GM10248 (cell line): ENCODE measurements at regions not wholly inside any gene's neighbourhood (a gene's known extent, or its start where the extent isn't known, plus 50 kb on each side); places are given as distances from the start of the nearest gene placed in this dataset.

Experiments used
- CTCF ChIA-PET: fragments of 300-600 bp; sonication (Branson Sonifier 250); formaldehyde crosslinking; extraction: SDS; loops from one replicate; lab custom pipeline; 2021; ENCODE audit warnings: antibody characterized with exemption; lab: Yijun Ruan, JAX
- POLR2A ChIA-PET: fragments of 350-650 bp; sonication (Branson Sonifier 250); formaldehyde crosslinking; extraction: SDS; loops from one replicate; lab custom pipeline; 2020; ENCODE audit warnings: antibody characterized with exemption; lab: Yijun Ruan, JAX
- DNase-seq: peaks from one replicate; pipeline ENCODE4 v3.0.0; 2012; ENCODE audit errors: extremely low spot score
- TF ChIP-seq, protein P1 (sequence below): IDR thresholded peaks from 2 replicates; pipeline ENCODE4 v1.5.1; 2012; ENCODE audit warnings: mild to moderate bottlenecking, low read depth; ENCODE audit errors: extremely low read depth, missing control alignments, control extremely low read depth

DNA sequence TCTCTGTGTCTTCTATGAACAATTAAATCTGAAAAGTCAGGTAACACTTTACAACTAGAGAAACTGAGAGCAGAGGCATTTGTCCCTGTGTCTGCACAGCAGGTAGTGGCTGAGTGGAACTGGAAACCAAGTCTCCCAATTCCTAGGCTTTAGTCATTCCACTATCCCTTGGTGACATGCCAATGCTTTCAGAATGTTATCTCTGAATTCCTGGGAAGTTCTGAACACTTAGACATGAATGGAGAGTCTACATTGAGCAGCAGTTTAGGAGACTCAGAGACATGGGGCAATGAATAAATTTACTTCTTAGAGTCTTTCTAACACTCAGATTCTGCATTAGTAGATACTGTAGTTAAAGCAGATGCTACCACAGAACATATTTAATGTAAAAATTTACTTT, 94.8 kb upstream of the APC start:
- CTCF ChIA-PET = no interaction called here
- DNase-seq = no peak
- POLR2A ChIA-PET = interaction anchor here (0.7 kb wide), 1 partner anchor 77 kb away, joined by 3 read pairs; no protein-coding TSS in a partner anchor
- TF ChIP-seq, protein P1, sequence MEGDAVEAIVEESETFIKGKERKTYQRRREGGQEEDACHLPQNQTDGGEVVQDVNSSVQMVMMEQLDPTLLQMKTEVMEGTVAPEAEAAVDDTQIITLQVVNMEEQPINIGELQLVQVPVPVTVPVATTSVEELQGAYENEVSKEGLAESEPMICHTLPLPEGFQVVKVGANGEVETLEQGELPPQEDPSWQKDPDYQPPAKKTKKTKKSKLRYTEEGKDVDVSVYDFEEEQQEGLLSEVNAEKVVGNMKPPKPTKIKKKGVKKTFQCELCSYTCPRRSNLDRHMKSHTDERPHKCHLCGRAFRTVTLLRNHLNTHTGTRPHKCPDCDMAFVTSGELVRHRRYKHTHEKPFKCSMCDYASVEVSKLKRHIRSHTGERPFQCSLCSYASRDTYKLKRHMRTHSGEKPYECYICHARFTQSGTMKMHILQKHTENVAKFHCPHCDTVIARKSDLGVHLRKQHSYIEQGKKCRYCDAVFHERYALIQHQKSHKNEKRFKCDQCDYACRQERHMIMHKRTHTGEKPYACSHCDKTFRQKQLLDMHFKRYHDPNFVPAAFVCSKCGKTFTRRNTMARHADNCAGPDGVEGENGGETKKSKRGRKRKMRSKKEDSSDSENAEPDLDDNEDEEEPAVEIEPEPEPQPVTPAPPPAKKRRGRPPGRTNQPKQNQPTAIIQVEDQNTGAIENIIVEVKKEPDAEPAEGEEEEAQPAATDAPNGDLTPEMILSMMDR = no peak

DNA sequence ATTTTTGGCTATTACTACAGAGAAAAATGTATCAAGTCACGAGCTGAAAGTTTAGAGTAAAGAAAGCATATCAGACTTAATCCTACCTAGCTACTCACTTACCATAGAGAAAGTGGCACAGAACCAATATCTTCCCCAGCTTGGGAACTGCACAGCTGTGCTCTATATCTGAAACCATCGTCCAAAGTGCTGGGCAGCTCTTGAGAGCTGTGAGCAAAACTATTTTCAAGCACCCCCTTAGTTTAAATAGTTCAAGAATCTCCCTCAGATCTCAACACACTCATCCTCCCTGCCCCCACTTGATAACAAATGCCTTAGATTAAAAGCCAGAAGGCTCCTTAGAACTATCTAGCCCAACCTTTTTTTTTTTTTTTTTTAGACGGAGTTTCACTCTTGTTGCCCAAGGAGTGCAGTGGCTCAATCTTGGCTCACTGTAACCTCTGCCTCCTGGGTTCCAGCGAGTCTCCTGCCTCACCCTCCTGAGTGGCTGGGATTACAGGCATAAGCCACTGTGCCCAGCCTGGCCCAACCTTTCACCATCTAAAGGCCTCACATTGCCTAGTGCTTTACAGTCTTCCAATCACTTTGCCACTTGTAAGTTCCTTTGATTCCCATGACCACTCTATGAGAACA, 94.2 kb upstream of the APC start:
- no peak for DNase-seq
- POLR2A ChIA-PET = interaction anchor here (0.7 kb wide), 1 partner anchor 78 kb away, joined by 3 read pairs; no protein-coding TSS in a partner anchor
- TF ChIP-seq, protein P1 = no peak
- CTCF ChIA-PET = no interaction called here

DNA sequence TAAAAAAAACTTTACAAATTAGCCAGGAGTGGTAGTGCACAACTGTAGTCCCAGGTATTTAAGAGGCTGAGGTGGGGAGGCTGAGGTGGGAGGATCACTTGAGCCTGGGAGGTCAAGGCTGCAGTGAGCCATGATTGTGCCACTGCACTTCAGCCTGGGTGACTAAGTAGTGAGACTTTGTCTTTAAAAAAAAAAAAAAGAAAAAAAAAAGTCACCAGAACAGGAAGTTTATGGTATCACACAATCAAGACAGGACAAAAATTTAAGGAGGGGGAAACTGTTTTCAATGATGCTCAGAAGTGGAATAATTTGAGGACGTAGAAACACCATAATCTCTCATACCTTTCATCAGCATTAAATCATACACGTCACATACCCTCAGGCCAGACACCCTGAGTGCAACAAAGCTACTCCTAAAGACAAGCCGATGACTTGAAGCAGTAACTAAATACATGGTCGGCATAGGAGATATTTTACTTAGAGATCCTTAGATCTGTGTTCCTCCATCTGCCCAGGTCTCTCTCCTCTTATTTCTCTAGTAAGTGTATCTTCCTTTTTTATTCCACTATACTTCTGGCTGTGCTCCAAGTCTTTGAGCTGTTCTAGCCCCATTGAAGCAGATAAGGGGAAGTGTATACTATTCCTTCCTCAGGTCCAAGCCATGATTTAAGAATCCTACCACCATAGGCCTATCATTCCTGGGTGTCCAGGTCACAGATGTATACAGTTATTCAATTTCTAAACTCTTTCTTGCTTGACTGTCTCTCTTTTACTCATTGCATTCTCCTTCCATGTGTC, 91.3 kb upstream of the APC start:
- CTCF ChIA-PET = no interaction called here
- TF ChIP-seq, protein P1 = no peak
- DNase-seq = no peak
- POLR2A ChIA-PET = no interaction called here

DNA sequence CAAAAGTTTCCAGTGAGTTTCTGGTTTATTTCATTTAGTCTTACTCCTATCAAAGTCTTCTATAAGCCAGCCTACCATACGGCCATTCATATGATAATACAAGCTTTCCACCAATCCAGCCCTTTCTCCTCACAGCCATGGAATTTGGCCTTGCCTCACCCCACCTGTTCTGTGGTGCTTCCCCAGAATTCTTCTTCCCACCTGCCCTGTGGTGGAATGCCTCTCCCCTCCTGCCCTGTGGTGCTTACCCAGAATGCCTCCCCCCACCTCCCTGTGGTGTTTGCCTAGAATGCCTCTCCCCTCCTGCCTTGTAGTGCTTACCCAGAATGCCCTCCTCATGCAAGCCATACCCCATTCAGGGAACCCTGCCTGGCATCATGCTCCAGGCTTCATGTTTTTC, 90.3 kb upstream of the APC start:
- ChIA-PET CTCF (no interaction called here), POLR2A (no interaction called here)
- TF ChIP-seq, protein P1 = no peak
- DNase-seq = no peak

DNA sequence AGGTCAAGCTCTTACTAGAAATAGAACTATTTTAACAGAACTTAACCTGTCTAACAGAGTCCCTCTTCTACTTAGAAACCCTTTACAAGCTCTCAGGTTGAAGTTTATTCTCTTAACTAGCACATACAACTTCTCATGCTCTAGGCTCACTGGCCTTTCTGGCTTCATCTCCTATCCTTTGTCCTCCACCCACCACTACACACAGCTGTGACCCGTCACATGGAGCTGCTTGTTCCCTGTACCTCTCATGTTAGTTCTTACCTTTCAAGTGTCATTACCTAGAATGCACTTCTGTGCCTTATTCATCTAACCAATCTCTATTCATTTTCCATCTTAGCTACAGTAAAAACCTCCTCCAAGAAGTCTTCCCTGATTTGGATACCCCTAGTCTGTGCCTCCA, 89.4 kb upstream of the APC start:
- TF ChIP-seq, protein P1 = no peak
- POLR2A ChIA-PET = no interaction called here
- DNase-seq = no peak
- CTCF ChIA-PET = interaction anchor here (0.8 kb wide), 1 partner anchor 37 kb away, joined by 3 read pairs; no protein-coding TSS in a partner anchor

DNA sequence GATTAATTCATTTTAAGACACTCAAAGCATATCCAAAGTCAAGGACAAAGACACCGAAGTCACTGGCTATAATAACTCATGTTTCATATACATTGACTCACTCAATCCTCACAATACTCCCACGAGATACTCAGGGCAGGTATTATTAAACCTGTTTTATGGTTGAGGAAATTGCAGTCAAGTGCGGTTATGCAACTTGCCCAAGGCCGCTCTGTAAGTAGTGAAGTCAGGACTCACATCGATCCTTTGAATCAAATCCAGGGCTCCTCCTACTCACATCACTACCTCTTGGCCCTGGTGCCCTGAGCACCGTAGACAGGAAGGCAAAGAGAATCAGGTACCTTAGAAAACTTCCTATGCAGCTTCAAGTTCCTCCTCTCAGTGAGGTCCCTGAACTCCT, 87.8 kb upstream of the APC start:
- no peak for DNase-seq
- CTCF ChIA-PET = interaction anchor here (0.6 to 0.7 kb wide), 2 partner anchors 18 to 104 kb away, joined by 3 read pairs; no protein-coding TSS in a partner anchor
- POLR2A ChIA-PET = no interaction called here

More for the DNA sequence above, 87.8 kb upstream of the APC start:
- TF ChIP-seq, protein P1 = no peak
